Adrenal gland (tissue), 5 donors: ENCODE measurements at regions not wholly inside any gene's neighbourhood (a gene's known extent, or its start where the extent isn't known, plus 50 kb on each side); places are given as distances from the start of the nearest gene placed in this dataset.
"Not testable (repeated sequence)": the region's sequence is repeated elsewhere in the genome, so short reads cannot be mapped to it uniquely, and the experiment has no call there.

ENCODE experiments used
- POLR2A ChIP-seq, 2 donors: fragments of 450-650 bp; IDR thresholded peaks; one replicate each; pipeline ENCODE4 v1.6.1; 2017; ENCODE audit warnings: antibody characterized with exemption in 2 of 2, mild to moderate bottlenecking in 2 of 2, moderate library complexity in 1 of 2
- TF ChIP-seq, protein P1 (sequence below), 6 experiments: fragments of 450-650 bp in 4 of 6; fragments of 200-600 bp in 2 of 6; sonication (generic) in 1 of 6; IDR thresholded peaks; 1 replicate in 5 of 6; 2 replicates in 1 of 6; pipeline versions ENCODE4 v1.5.1 to v1.8.0; 2016 to 2021; ENCODE audit warnings: antibody characterized with exemption in 6 of 6, mild to moderate bottlenecking in 2 of 6, moderate library complexity in 1 of 6
- donor health status: DM: no; HTN: no; CAD: no.

DNA sequence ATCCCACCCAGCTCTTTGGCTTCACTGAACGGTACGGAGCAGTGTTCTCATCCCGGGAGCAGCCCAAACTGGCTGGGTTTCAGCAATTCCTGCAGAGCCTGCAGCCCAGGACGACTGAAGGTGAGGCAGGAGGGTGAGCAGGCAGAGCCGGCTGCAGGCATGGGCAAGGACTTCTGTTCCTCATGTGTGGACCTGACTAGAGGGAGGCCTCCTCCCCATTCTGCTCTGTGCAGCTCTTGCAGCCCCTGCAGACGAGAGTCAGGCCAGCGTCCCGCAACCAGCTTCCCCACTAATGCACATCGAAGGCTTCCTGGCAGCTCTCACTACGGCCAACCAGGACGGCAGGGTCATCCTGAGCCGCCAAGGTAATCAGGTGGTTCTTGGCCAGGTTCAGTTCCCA, 97.8 kb upstream of the PZP start:
- TF ChIP-seq, protein P1, sequence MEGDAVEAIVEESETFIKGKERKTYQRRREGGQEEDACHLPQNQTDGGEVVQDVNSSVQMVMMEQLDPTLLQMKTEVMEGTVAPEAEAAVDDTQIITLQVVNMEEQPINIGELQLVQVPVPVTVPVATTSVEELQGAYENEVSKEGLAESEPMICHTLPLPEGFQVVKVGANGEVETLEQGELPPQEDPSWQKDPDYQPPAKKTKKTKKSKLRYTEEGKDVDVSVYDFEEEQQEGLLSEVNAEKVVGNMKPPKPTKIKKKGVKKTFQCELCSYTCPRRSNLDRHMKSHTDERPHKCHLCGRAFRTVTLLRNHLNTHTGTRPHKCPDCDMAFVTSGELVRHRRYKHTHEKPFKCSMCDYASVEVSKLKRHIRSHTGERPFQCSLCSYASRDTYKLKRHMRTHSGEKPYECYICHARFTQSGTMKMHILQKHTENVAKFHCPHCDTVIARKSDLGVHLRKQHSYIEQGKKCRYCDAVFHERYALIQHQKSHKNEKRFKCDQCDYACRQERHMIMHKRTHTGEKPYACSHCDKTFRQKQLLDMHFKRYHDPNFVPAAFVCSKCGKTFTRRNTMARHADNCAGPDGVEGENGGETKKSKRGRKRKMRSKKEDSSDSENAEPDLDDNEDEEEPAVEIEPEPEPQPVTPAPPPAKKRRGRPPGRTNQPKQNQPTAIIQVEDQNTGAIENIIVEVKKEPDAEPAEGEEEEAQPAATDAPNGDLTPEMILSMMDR (IDR thresholded peaks at IDR 0.05), result not testable (repeated sequence)
- TF ChIP-seq POLR2A (IDR thresholded peaks at IDR 0.05), result not testable (repeated sequence)
